ENCODE measurements at regions not wholly inside any gene's neighbourhood (a gene's known extent, or its start where the extent isn't known, plus 50 kb on each side); places are given as distances from the start of the nearest gene placed in this dataset.

DNA sequence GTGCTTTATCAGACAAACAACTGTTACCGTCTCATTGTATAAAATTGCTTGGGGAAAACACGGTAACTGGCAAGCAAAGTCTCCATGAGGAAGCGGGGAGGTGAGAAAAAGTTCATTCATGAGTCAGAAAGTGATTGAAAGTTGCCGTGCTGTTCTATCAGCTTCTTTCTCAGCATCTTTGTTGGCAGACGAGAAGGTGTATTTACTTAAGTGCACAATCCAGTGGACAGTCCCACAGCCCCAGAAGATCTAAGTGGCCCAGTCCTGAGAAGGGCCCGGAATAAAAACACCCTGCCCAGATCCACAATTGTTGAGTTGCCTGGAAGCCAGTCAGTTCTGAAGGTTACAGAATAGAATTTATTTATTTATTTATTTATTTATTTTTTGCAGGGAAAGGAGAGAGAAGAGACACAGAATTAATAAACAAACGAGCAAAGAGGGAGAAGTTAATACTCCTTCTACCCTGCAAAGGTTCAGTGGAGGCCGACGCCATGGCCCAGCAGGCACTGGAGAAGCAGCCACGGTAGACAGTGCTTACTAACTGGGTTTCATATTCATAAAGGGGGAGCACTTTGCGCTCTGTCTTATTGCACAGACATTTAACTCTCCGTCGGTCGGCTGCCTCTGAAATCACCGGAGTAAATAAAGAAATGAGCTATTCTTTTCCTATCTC, 676.0 kb upstream of the SALL3 start:
- DNase-seq (ENCODE audit: low read depth), result no peak
- in situ Hi-C loops (cut with HindIII; ENCODE audit: low sequenced_read_pairs), result no loop called here
- no peak overlapping the region for H3K4me3 ChIP-seq (ENCODE audit: low read depth, low read length)
- no peak for TF ChIP-seq CTCF (IDR thresholded peaks at IDR 0.05; ENCODE audit: low read depth, low read length, missing control alignments)

- TF ChIP-seq CTCF (IDR thresholded peaks at IDR 0.05; ENCODE audit: low read depth, low read length, missing control alignments), result no peak
- H3K4me3 ChIP-seq (ENCODE audit: low read depth, low read length), result no peak overlapping the region
- no peak for DNase-seq (ENCODE audit: low read depth)
- in situ Hi-C loops (cut with HindIII; ENCODE audit: low sequenced_read_pairs), result no loop called here
Observed at GRCh38 chr18:78304192-78305164, 675.1 kb upstream of the SALL3 start.

GRCh38 chr18:78305789-78306188, 673.8 kb upstream of the SALL3 start:
- H3K4me3 ChIP-seq (ENCODE audit: low read depth, low read length), result no peak overlapping the region
- TF ChIP-seq CTCF (IDR thresholded peaks at IDR 0.05; ENCODE audit: low read depth, low read length, missing control alignments), result no peak
- DNase-seq (ENCODE audit: low read depth), result no peak
- in situ Hi-C loops (cut with HindIII; ENCODE audit: low sequenced_read_pairs), result no loop called here

DNA sequence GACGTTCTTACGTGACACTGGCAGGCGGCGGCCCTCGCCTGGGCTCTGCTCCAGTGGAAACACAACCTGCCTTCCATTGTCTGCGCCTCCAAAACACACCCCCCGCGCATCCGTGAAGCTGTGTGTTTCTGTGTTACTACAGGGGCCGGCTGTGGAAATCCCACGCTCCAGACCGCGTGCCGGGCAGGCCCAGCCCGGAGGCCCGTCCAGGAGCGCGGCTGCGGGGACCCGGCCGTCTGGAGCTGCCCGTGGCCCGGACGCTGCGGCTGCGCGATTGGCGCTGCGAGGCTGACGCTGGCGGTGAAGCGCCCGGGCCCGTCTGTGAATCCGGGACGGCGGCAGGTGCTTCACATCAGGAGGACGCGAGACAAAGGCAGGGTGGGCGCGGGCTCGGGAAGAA, 670.3 kb upstream of the SALL3 start:
- TF ChIP-seq CTCF (IDR thresholded peaks at IDR 0.05; ENCODE audit: low read depth, low read length, missing control alignments), result no peak
- no peak overlapping the region for H3K4me3 ChIP-seq (ENCODE audit: low read depth, low read length)
- in situ Hi-C loops (cut with HindIII; ENCODE audit: low sequenced_read_pairs), result no loop called here
- DNase-seq (ENCODE audit: low read depth), result no peak

GRCh38 chr18:78309924-78310323, 669.7 kb upstream of the SALL3 start:
- in situ Hi-C loops (cut with HindIII; ENCODE audit: low sequenced_read_pairs), result no loop called here
- H3K4me3 ChIP-seq (ENCODE audit: low read depth, low read length), result no peak overlapping the region
- no peak for DNase-seq (ENCODE audit: low read depth)
- no peak for TF ChIP-seq CTCF (IDR thresholded peaks at IDR 0.05; ENCODE audit: low read depth, low read length, missing control alignments)

- in situ Hi-C loops (cut with HindIII; ENCODE audit: low sequenced_read_pairs), result no loop called here
- no peak for DNase-seq (ENCODE audit: low read depth)
- no peak overlapping the region for H3K4me3 ChIP-seq (ENCODE audit: low read depth, low read length)
- no peak for TF ChIP-seq CTCF (IDR thresholded peaks at IDR 0.05; ENCODE audit: low read depth, low read length, missing control alignments)
Observed at GRCh38 chr18:78319264-78319663, 660.4 kb upstream of the SALL3 start.

Data from astrocyte of the cerebellum (primary cell).